Trophoblast cell (in vitro differentiated cells and primary cell): ENCODE measurements at regions not wholly inside any gene's neighbourhood (a gene's known extent, or its start where the extent isn't known, plus 50 kb on each side); places are given as distances from the start of the nearest gene placed in this dataset.

Experiments
- DNase-seq, 2 donors: peaks; one replicate each; pipeline ENCODE4 v3.0.0-alpha.2; 2016
- H2AFZ ChIP-seq: 2 replicates; pipeline ENCODE4 v1.6.1; 2013; ENCODE audit warnings: low read length, moderate library complexity, mild to moderate bottlenecking; ENCODE audit not compliant: insufficient read depth, poor library complexity
- H2AK5ac ChIP-seq: 2 replicates; pipeline ENCODE4 v1.6.1; 2013; ENCODE audit warnings: mild to moderate bottlenecking, low read length
- H2BK120ac ChIP-seq: 2 replicates; pipeline ENCODE4 v1.6.1; 2013; ENCODE audit warnings: low read length, mild to moderate bottlenecking, moderate library complexity; ENCODE audit not compliant: insufficient read depth, poor library complexity
- H2BK12ac ChIP-seq: 2 replicates; pipeline ENCODE4 v1.6.1; 2013; ENCODE audit warnings: mild to moderate bottlenecking, low read length, moderate library complexity
- H2BK5ac ChIP-seq: 2 replicates; pipeline ENCODE4 v1.6.1; 2013; ENCODE audit warnings: low read length, low read depth, moderate library complexity, mild to moderate bottlenecking; ENCODE audit not compliant: poor library complexity
- H3K14ac ChIP-seq: 2 replicates; pipeline ENCODE4 v1.6.1; 2013; ENCODE audit warnings: mild to moderate bottlenecking, low read length
- H3K18ac ChIP-seq: 2 replicates; pipeline ENCODE4 v1.6.1; 2013; ENCODE audit warnings: mild to moderate bottlenecking, low read length
- H3K23ac ChIP-seq: 2 replicates; pipeline ENCODE4 v1.6.1; 2013; ENCODE audit warnings: low read length
- H3K27ac ChIP-seq: 2 replicates; pipeline ENCODE4 v1.5.1; 2013; ENCODE audit warnings: low read depth, mild to moderate bottlenecking, inconsistent platforms, low read length, moderate library complexity
- H3K27me3 ChIP-seq: 2 replicates; pipeline ENCODE4 v1.6.1; 2013; ENCODE audit warnings: inconsistent platforms, mild to moderate bottlenecking, low read length, moderate library complexity; ENCODE audit not compliant: insufficient read depth
- H3K36me3 ChIP-seq, 2 experiments: 1 replicate in 1 of 2; 2 replicates in 1 of 2; pipeline ENCODE4 v1.6.1; 2013; ENCODE audit warnings: low read length in 2 of 2, mild to moderate bottlenecking in 2 of 2, moderate library complexity in 1 of 2; ENCODE audit not compliant: insufficient read depth in 2 of 2, control insufficient read depth in 1 of 2
- H3K4ac ChIP-seq: 2 replicates; pipeline ENCODE4 v1.6.1; 2013; ENCODE audit warnings: low read depth, mild to moderate bottlenecking, low read length, moderate library complexity
- H3K4me1 ChIP-seq, 2 experiments: 1 replicate in 1 of 2; 2 replicates in 1 of 2; pipeline ENCODE4 v1.6.1; 2013; ENCODE audit warnings: low read length in 2 of 2, mild to moderate bottlenecking in 2 of 2, moderate library complexity in 1 of 2; ENCODE audit not compliant: insufficient read depth in 2 of 2, control insufficient read depth in 1 of 2
- H3K4me2 ChIP-seq: 2 replicates; pipeline ENCODE4 v1.6.1; 2013; ENCODE audit warnings: inconsistent platforms, mild to moderate bottlenecking, low read length, moderate library complexity
- H3K4me3 ChIP-seq: 2 replicates; pipeline ENCODE4 v1.5.1; 2013; ENCODE audit warnings: mild to moderate bottlenecking, low read depth, low read length, inconsistent platforms
- H3K79me1 ChIP-seq: one replicate; pipeline ENCODE4 v1.6.1; 2013; ENCODE audit warnings: low read length
- H3K79me2 ChIP-seq: 2 replicates; pipeline ENCODE4 v1.6.1; 2013; ENCODE audit warnings: low read length, mild to moderate bottlenecking; ENCODE audit not compliant: control insufficient read depth, insufficient read depth, poor library complexity
- H3K9ac ChIP-seq: 2 replicates; pipeline ENCODE4 v1.6.1; 2013; ENCODE audit warnings: mild to moderate bottlenecking, low read length
- H3K9me3 ChIP-seq: 2 replicates; pipeline ENCODE4 v1.6.1; 2013; ENCODE audit warnings: low read depth, mild to moderate bottlenecking, control low read depth, inconsistent platforms, low read length; ENCODE audit not compliant: insufficient read depth
- H4K12ac ChIP-seq: 2 replicates; pipeline ENCODE4 v1.6.1; 2013; ENCODE audit warnings: low read depth, mild to moderate bottlenecking, low read length, moderate library complexity
- H4K8ac ChIP-seq: 2 replicates; pipeline ENCODE4 v1.6.1; 2013; ENCODE audit warnings: low read depth, mild to moderate bottlenecking, low read length, moderate library complexity
- H4K91ac ChIP-seq: one replicate; pipeline ENCODE4 v1.6.1; 2013; ENCODE audit warnings: low read depth, mild to moderate bottlenecking, low read length, moderate library complexity
- WGBS: extraction: QIAGEN DNeasy Blood & Tissue Kit; methylation state at CpG from one replicate; pipeline ENCODE4 v1.1.7; 2013; ENCODE audit warnings: missing lambda C conversion rate; ENCODE audit not compliant: insufficient read length, insufficient coverage; ENCODE audit errors: extremely low coverage; 5-methylcytosine and 5-hydroxymethylcytosine counted together

GRCh38 chr4:81577392-81577791 is 105.7 kb upstream of the RASGEF1B start:
- DNase-seq = no peak
- H2AFZ ChIP-seq = no peak overlapping the region
- no peak overlapping the region for H2BK120ac ChIP-seq
- H2BK5ac ChIP-seq = no peak overlapping the region
- no peak overlapping the region for H3K27ac ChIP-seq
- H3K4me2 ChIP-seq = no peak overlapping the region
- no peak overlapping the region for H2AK5ac ChIP-seq
- peaks cover 7% of the 10 kb centered on the region for H3K9me3 ChIP-seq
- no peaks in the 10 kb centered on the region for H3K36me3 ChIP-seq
- H3K4ac ChIP-seq = no peak overlapping the region
- no peak overlapping the region for H3K23ac ChIP-seq
- H3K27me3 ChIP-seq = no peaks in the 10 kb centered on the region
- H4K12ac ChIP-seq = no peak overlapping the region
- WGBS = no CpG with 5 or more reads among the region's 1 CpG
- no peak overlapping the region for H4K8ac ChIP-seq
- no peaks in the 10 kb centered on the region for H3K79me1 ChIP-seq
- no peak overlapping the region for H3K14ac ChIP-seq
- H4K91ac ChIP-seq = no peak overlapping the region
- no peak overlapping the region for H3K9ac ChIP-seq
- H3K4me1 ChIP-seq = no peaks in the 10 kb centered on the region
- H3K18ac ChIP-seq = no peak overlapping the region
- H2BK12ac ChIP-seq = no peak overlapping the region
- H3K79me2 ChIP-seq = no peaks in the 10 kb centered on the region
- no peak overlapping the region for H3K4me3 ChIP-seq

GRCh38 chr4:81574991-81575390 is 103.3 kb upstream of the RASGEF1B start:
- no CpG with 5 or more reads among the region's 3 CpGs for WGBS

GRCh38 chr4:81573840-81574239 is 102.1 kb upstream of the RASGEF1B start:
- H3K4me1 ChIP-seq = no peaks in the 10 kb centered on the region
- H3K4me2 ChIP-seq = no peak overlapping the region
- H3K36me3 ChIP-seq = no peaks in the 10 kb centered on the region
- no peak overlapping the region for H2BK5ac ChIP-seq
- H2AK5ac ChIP-seq = no peak overlapping the region
- WGBS = no CpG with 5 or more reads among the region's 4 CpGs
- no peaks in the 10 kb centered on the region for H3K79me1 ChIP-seq
- no peaks in the 10 kb centered on the region for H3K9me3 ChIP-seq
- no peak overlapping the region for H2AFZ ChIP-seq
- no peak overlapping the region for H3K23ac ChIP-seq
- no peaks in the 10 kb centered on the region for H3K79me2 ChIP-seq
- no peak overlapping the region for H4K12ac ChIP-seq
- H4K8ac ChIP-seq = no peak overlapping the region
- H2BK12ac ChIP-seq = no peak overlapping the region
- no peak overlapping the region for H3K4ac ChIP-seq
- no peak overlapping the region for H3K9ac ChIP-seq
- no peak overlapping the region for H3K4me3 ChIP-seq
- H2BK120ac ChIP-seq = no peak overlapping the region
- no peaks in the 10 kb centered on the region for H3K27me3 ChIP-seq
- no peak overlapping the region for H4K91ac ChIP-seq
- no peak overlapping the region for H3K27ac ChIP-seq
- DNase-seq = no peak
- no peak overlapping the region for H3K14ac ChIP-seq
- no peak overlapping the region for H3K18ac ChIP-seq

More at GRCh38 chr4:81574991-81575390, 103.3 kb upstream of the RASGEF1B start:
- Histone ChIP-seq H2BK5ac (no peak overlapping the region), H3K23ac (no peak overlapping the region), H2BK12ac (no peak overlapping the region), H3K27ac (no peak overlapping the region), H2BK120ac (no peak overlapping the region), H2AK5ac (no peak overlapping the region), H3K9me3 (no peaks in the 10 kb centered on the region), H4K91ac (no peak overlapping the region), H3K14ac (no peak overlapping the region), H3K36me3 (no peaks in the 10 kb centered on the region), H3K4me1 (no peaks in the 10 kb centered on the region), H3K4me3 (no peak overlapping the region), H3K27me3 (no peaks in the 10 kb centered on the region), H2AFZ (no peak overlapping the region), H3K9ac (no peak overlapping the region), H3K79me2 (no peaks in the 10 kb centered on the region), H3K79me1 (no peaks in the 10 kb centered on the region), H4K8ac (no peak overlapping the region), H3K4ac (no peak overlapping the region), H4K12ac (no peak overlapping the region), H3K4me2 (no peak overlapping the region), H3K18ac (no peak overlapping the region)
- no peak for DNase-seq

GRCh38 chr4:81572402-81572801 is 100.7 kb upstream of the RASGEF1B start:
- Histone ChIP-seq H2AK5ac (no peak overlapping the region), H2BK5ac (no peak overlapping the region), H3K4me2 (no peak overlapping the region), H3K4me1 (no peaks in the 10 kb centered on the region), H3K14ac (no peak overlapping the region), H2AFZ (no peak overlapping the region), H3K4ac (no peak overlapping the region), H3K9ac (no peak overlapping the region), H4K91ac (no peak overlapping the region), H3K36me3 (no peaks in the 10 kb centered on the region), H4K12ac (no peak overlapping the region), H2BK12ac (no peak overlapping the region), H2BK120ac (no peak overlapping the region), H3K27me3 (no peaks in the 10 kb centered on the region), H3K79me2 (no peaks in the 10 kb centered on the region), H3K23ac (no peak overlapping the region), H3K27ac (no peak overlapping the region), H3K9me3 (no peaks in the 10 kb centered on the region), H3K18ac (no peak overlapping the region), H4K8ac (no peak overlapping the region), H3K4me3 (no peak overlapping the region), H3K79me1 (no peaks in the 10 kb centered on the region)
- no peak for DNase-seq
